HG03097 (cell line): ENCODE measurements at regions not wholly inside any gene's neighbourhood (a gene's known extent, or its start where the extent isn't known, plus 50 kb on each side); places are given as distances from the start of the nearest gene placed in this dataset.

ENCODE experiments used
- ATAC-seq: cut with Tn5 transposase; IDR thresholded peaks from one replicate; pipeline ENCODE4 v1.9.1; 2021; ENCODE audit not compliant: unreplicated experiment, low FRiP score

DNA sequence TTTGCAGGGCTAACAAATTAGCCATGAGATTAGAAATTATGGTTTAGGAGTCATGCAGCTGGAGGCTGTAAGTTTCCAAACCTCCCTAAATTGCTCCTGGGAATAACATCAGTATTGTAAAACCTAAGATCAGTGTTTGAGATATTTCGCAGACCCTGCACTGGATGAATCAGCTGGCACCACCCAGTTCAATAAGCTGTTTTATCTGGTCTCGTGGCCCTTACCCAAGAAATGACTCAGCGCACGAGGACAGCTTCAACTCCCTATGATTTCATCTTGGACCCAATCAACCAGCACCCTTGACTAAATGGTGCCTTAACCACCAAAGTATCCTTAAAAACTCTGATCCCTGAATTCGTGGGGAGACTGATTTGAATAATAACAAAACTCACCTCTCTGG is 482.0 kb upstream of the PCDH15 start:
- no peak for ATAC-seq

DNA sequence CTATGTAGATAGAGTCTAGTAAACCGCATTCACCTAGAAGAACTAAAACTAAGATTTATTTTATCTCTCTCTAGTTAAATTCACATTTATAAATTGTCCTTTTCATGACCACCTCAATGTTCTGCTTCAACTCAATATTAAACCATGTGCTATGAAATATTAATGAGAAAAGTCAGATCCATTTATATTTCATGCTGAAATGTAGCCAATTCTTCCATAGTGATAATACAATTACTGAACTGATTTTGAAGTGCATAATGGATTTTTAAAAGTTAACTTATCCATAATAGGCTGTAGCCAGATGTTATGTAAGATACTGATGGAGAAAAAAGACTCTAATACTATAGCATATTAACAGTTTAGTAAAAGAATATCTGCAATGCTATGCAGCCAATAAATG is 479.7 kb upstream of the PCDH15 start:
- ATAC-seq = no peak

DNA sequence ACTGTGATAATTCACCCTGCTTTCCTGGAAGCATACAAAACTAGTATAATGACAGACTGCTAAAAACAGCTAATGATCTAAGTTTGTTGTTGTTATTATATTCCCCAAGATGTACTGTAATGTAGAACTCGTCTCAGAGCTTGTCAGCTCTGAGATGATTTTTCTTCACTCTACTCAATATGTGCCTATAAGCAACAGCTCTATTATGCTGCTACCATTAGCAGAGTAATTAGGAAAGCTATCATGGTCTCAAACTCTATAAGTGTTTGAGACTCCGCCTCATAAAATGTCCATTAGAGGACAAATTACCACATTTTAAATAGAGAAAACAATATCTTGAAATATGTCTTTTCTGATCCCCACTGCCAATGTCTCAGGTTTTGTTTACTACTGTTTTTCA is 476.5 kb upstream of the PCDH15 start:
- no peak for ATAC-seq

- no peak for ATAC-seq
Measured at GRCh38 chr10:55274367-55274766, 473.3 kb upstream of the PCDH15 start.

DNA sequence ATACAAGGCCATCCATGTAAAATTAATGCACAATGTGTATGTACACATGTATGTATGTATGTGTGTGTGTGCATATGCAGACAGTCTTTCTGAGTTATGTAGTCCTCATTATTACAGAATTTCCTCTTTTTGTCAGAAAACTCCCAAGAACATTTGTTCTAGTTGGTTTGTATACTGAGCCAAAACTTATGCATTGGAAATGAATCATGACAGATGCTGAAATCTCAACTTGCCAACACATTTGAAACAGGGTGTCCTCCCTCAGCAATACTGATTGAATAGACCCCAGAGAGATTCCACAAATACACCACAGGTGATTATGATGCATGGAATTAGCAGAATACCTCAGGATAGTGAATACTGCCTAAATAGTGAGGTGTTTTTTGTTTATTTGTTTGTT is 472.9 kb upstream of the PCDH15 start:
- ATAC-seq = no peak

GRCh38 chr10:55272886-55273285 is 471.9 kb upstream of the PCDH15 start:
- ATAC-seq = no peak

DNA sequence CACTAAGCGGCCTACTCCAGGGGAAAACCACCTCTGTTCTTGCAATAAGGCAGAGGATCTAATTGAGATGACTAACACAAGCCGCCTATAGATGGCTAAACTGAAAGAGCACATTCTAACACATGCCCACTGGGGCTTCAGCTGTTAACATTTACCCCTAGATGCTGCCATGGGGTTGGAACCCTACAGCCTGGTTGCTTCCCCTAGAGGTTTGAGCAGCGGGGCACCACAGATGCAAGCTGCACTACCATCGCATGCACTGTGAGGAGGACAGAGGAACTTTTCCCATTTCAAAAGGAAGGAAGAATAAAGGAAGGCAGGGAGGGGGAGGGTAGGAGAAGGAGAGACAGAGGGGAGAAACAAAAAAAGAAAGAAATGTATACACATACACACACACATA is 465.8 kb upstream of the PCDH15 start:
- ATAC-seq = no peak

GRCh38 chr10:55263327-55263726 is 462.3 kb upstream of the PCDH15 start:
- ATAC-seq = no peak

- ATAC-seq = no peak
Measured at GRCh38 chr10:55242544-55242943, 441.5 kb upstream of the PCDH15 start.

DNA sequence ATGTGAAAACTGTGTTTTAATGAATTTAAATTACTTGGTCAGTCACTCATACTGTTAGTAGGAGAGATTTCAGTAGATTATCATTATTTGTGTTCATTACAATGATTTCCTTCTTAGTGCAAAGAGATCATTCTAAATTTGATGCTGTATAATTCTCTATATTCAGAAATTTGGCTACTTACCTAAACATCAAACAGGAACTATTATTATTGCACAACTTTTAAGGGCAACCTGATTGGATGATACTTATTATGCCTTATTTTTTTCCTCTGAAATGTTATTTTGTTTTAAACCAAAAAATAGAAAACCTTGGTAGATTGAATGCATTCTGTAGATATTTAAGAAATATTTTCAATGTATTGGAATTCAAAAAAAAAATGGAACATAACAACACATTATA is 436.4 kb upstream of the PCDH15 start:
- ATAC-seq = no peak

GRCh38 chr10:55233505-55233904 is 432.5 kb upstream of the PCDH15 start:
- ATAC-seq = peak; percentile 95

DNA sequence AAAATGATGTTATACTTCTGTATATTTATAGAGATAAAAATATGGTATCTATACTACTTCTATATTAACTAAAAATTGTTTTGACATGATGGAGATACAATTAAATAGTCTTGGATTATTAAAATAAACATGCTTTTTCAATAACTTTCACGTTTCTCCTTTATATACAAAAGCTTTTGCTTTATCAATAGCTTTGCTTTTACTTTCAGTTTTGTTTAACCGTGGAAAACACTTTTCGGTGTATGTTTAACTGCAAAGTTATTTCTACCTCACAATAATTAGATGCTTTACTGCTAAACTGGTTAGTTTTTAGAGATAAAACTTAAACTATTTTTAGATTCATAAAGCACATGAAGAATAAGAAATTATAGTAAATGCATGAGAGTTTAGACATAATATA is 432.1 kb upstream of the PCDH15 start:
- ATAC-seq = no peak

GRCh38 chr10:55232553-55232952 is 431.5 kb upstream of the PCDH15 start:
- no peak for ATAC-seq

GRCh38 chr10:55227967-55228366 is 426.9 kb upstream of the PCDH15 start:
- no peak for ATAC-seq

DNA sequence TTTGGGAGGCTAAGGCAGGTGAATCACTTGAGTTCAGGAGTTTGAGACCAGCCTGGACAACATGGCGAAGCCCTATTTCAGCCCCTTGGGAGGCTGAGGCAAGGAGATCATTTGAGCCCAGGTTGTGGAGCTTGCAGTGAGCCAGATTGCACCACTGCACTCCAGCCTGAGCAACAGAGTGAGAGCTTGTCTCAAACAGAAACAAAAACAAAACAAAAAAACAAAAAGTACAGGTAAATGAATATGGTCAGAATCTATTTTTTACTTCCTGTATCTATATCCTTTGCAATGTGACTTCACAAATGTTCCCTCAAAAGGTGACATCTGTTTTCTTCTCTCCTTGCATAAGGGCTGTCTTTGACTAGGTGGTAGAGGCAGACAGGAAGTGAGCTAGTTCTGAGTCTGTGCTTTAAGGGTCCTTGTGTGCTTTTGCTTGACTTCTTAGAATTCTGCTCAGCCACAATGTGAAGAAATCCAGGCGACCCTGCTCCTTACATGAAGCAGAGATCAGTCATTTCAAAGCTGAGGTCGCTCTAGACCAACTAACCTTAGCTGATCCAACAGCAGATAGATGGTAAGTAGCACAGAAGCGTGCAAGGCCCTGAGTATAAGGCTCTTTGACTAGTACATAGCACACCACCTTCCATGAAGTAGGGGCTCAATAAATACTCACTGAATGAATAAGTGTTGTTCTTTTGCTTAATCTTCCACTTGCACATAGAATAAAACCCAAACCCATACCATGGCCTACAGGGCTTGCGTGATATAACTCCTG is 423.2 kb upstream of the PCDH15 start:
- no peak for ATAC-seq

GRCh38 chr10:55223352-55223751 is 422.3 kb upstream of the PCDH15 start:
- ATAC-seq = no peak

DNA sequence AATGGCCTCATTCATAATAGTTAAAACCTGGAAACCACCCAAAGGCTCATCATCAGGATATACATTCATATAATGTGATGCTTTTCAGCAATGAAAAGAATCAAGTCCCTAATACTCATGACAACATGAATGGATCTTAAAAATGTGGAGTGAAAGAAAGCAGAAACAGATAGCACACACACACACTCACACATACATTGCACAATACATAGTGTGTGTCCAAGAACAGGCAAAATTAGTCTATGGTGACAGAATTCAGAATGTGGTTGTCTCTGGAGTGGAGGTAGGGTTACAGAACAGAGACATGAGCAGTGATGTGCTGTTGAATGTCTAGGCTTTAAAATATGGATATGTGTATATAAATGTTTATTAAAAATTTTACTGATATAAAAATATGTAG is 419.9 kb upstream of the PCDH15 start:
- no peak for ATAC-seq

- no peak for ATAC-seq
Measured at GRCh38 chr10:55215699-55216098, 414.7 kb upstream of the PCDH15 start.

- no peak for ATAC-seq
Measured at GRCh38 chr10:55214608-55215007, 413.6 kb upstream of the PCDH15 start.

- no peak for ATAC-seq
Measured at GRCh38 chr10:55212051-55212450, 411.0 kb upstream of the PCDH15 start.

DNA sequence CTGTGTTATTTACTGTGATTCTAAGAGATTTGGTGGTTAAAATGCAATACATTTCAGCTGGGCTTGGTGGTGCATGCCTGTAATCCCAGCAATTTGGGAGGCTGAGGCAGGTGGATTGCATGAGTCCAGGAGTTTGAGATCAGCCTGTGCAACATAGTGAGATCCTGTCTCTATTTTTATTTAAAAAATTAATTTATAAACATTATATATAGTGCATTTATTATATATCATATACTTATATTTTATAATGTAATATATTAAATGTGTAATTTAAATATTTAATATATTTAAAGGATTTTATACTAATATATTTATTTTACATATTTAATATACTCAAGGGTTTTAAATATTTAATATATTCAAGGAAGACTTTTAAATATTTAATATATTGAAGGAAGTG is 402.8 kb upstream of the PCDH15 start:
- no peak for ATAC-seq

- ATAC-seq = no peak
Measured at GRCh38 chr10:55203319-55203718, 402.3 kb upstream of the PCDH15 start.

DNA sequence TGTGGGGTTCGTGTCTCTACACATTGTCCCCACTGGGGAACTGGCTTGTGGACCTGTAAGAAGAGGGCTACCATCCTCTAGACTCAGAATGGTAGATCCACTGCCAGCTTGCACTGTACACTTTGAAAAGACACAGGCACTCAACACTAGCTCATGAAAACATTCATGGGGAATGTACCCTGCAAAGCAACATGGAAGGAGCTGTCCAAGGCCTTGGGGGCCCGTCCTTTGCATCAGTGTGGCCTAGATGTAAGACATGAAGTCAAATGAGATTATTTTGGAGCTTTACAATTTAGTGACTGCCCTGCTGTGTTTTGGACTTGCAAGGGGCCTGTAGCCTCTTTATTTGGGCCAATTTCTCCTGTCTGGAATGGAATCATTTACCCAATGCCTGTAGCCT is 399.0 kb upstream of the PCDH15 start:
- ATAC-seq = no peak
